ENCODE measurements at regions not wholly inside any gene's neighbourhood (a gene's known extent, or its start where the extent isn't known, plus 50 kb on each side); places are given as distances from the start of the nearest gene placed in this dataset.

GRCh38 chr3:113110267-113110666 is 101.1 kb upstream of the BOC start:
- TF ChIP-seq, protein P1, sequence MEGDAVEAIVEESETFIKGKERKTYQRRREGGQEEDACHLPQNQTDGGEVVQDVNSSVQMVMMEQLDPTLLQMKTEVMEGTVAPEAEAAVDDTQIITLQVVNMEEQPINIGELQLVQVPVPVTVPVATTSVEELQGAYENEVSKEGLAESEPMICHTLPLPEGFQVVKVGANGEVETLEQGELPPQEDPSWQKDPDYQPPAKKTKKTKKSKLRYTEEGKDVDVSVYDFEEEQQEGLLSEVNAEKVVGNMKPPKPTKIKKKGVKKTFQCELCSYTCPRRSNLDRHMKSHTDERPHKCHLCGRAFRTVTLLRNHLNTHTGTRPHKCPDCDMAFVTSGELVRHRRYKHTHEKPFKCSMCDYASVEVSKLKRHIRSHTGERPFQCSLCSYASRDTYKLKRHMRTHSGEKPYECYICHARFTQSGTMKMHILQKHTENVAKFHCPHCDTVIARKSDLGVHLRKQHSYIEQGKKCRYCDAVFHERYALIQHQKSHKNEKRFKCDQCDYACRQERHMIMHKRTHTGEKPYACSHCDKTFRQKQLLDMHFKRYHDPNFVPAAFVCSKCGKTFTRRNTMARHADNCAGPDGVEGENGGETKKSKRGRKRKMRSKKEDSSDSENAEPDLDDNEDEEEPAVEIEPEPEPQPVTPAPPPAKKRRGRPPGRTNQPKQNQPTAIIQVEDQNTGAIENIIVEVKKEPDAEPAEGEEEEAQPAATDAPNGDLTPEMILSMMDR (IDR thresholded peaks at IDR 0.05), result no peak
- TF ChIP-seq POLR2AphosphoS5 (IDR thresholded peaks at IDR 0.05), result no peak
